ENCODE measurements at regions not wholly inside any gene's neighbourhood (a gene's known extent, or its start where the extent isn't known, plus 50 kb on each side); places are given as distances from the start of the nearest gene placed in this dataset.

DNA sequence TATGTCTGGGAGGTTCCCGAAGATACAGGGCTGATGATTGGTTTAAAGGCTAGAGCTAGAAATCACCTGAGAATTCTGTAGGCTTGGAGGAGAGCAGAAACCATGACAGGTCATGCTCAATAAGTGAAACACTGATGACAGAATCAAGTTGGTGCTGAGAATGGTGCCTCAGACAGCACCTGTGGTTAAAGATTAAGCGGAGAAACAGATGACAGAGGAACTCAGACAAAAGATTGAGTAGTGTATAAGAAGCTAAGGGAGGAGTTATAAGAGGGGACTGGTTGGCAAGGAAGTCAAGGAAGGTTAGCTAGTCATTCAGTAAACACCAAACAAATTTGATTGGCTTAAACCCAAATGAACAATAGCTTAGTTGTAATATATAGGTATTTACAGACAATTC lies 385.4 kb upstream of the CNKSR2 start:
- no TSS peak for BruUV-seq (replicated peaks)
- Mint-ChIP-seq H3K4me1 (ENCODE audit: low read depth, unreplicated experiment) (no peaks in the 10 kb centered on the region), H3K9me3 (ENCODE audit: unreplicated experiment) (peaks cover 10% of the 10 kb centered on the region), H3K27ac (ENCODE audit: unreplicated experiment) (no peak overlapping the region), H3K27me3 (ENCODE audit: insufficient read depth, unreplicated experiment) (no peaks in the 10 kb centered on the region), H3K4me3 (ENCODE audit: unreplicated experiment) (no peak overlapping the region), H3K36me3 (ENCODE audit: insufficient read depth, unreplicated experiment) (no peaks in the 10 kb centered on the region)
- Histone ChIP-seq H3K36me3 (ENCODE audit: control insufficient read depth, insufficient read depth, low read length) (no peaks in the 10 kb centered on the region), H3K9me3 (no peaks in the 10 kb centered on the region), H3K4me1 (no peaks in the 10 kb centered on the region), H3K4me3 (ENCODE audit: low read depth, low read length) (no peak overlapping the region), H3K27me3 (replicated peaks; ENCODE audit: control insufficient read depth, insufficient read depth, low read length) (no peaks in the 10 kb centered on the region)
- ChIA-PET POLR2A (no interaction called here), CTCF (no interaction called here)
- intact Hi-C loops (cut with micrococcal nuclease; ENCODE audit: unreplicated experiment) = no loop called here
- no peak for DNase-seq
- TF ChIP-seq, protein P1, sequence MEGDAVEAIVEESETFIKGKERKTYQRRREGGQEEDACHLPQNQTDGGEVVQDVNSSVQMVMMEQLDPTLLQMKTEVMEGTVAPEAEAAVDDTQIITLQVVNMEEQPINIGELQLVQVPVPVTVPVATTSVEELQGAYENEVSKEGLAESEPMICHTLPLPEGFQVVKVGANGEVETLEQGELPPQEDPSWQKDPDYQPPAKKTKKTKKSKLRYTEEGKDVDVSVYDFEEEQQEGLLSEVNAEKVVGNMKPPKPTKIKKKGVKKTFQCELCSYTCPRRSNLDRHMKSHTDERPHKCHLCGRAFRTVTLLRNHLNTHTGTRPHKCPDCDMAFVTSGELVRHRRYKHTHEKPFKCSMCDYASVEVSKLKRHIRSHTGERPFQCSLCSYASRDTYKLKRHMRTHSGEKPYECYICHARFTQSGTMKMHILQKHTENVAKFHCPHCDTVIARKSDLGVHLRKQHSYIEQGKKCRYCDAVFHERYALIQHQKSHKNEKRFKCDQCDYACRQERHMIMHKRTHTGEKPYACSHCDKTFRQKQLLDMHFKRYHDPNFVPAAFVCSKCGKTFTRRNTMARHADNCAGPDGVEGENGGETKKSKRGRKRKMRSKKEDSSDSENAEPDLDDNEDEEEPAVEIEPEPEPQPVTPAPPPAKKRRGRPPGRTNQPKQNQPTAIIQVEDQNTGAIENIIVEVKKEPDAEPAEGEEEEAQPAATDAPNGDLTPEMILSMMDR (IDR thresholded peaks at IDR 0.05; ENCODE audit: insufficient read depth in 1 of 2, low read depth in 1 of 2, low read length in 1 of 2, severe bottlenecking in 1 of 2, unreplicated experiment in 1 of 2) = no peak

DNA sequence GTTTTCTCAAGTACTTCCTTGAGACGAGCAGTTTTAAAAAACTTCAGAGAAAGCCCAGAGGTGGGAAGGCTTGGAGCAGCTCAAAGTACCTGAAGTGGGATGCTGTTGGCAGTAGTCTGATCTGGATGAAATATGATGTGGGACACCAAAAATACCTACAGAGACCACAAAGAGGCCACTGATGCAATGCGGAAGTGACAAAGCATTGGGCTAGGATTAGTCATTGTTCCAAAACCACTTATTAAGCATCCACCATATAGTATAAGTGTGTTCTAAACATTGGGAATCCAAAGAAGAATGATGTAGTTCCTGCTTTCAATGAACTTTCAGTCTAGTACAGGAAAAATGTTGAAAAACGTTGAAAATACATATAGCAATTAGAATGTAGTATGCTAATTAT lies 386.1 kb upstream of the CNKSR2 start:
- Histone ChIP-seq H3K4me3 (ENCODE audit: low read depth, low read length) (no peak overlapping the region), H3K4me1 (no peaks in the 10 kb centered on the region), H3K9me3 (no peaks in the 10 kb centered on the region), H3K27me3 (replicated peaks; ENCODE audit: control insufficient read depth, insufficient read depth, low read length) (no peaks in the 10 kb centered on the region), H3K36me3 (ENCODE audit: control insufficient read depth, insufficient read depth, low read length) (no peaks in the 10 kb centered on the region)
- TF ChIP-seq, protein P1 (IDR thresholded peaks at IDR 0.05; ENCODE audit: insufficient read depth in 1 of 2, low read depth in 1 of 2, low read length in 1 of 2, severe bottlenecking in 1 of 2, unreplicated experiment in 1 of 2) = no peak
- Mint-ChIP-seq H3K36me3 (ENCODE audit: insufficient read depth, unreplicated experiment) (no peaks in the 10 kb centered on the region), H3K4me1 (ENCODE audit: low read depth, unreplicated experiment) (no peaks in the 10 kb centered on the region), H3K27ac (ENCODE audit: unreplicated experiment) (no peak overlapping the region), H3K4me3 (ENCODE audit: unreplicated experiment) (no peak overlapping the region), H3K27me3 (ENCODE audit: insufficient read depth, unreplicated experiment) (no peaks in the 10 kb centered on the region), H3K9me3 (ENCODE audit: unreplicated experiment) (peaks cover 10% of the 10 kb centered on the region)
- DNase-seq = no peak
- ChIA-PET POLR2A (no interaction called here), CTCF (no interaction called here)
- no TSS peak for BruUV-seq (replicated peaks)
- intact Hi-C loops (cut with micrococcal nuclease; ENCODE audit: unreplicated experiment) = no loop called here

DNA sequence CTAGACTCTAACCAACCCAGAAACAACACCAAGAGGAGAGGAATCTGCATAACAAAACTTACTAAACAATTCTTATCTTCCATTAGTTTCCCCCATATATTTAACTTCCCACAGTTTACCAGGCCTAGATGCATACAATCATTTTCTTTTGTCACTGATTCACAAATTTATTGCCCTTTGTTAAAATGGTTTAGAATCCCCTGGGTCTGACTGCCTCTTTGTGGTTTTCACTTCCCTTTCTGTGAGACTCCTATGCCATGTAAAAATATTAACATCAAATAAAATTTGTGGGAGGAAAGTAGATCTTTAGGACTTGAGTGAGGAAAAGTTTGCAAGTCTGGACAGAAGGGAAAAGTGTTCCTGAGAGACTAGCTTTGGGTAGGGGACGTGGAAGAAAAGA lies 393.8 kb upstream of the CNKSR2 start:
- H3K4me1 ChIP-seq = no peaks in the 10 kb centered on the region
- Mint-ChIP-seq H3K27ac (ENCODE audit: unreplicated experiment) (no peak overlapping the region), H3K36me3 (ENCODE audit: insufficient read depth, unreplicated experiment) (no peaks in the 10 kb centered on the region), H3K27me3 (ENCODE audit: insufficient read depth, unreplicated experiment) (no peaks in the 10 kb centered on the region), H3K4me3 (ENCODE audit: unreplicated experiment) (no peak overlapping the region), H3K9me3 (ENCODE audit: unreplicated experiment) (no peaks in the 10 kb centered on the region), H3K4me1 (ENCODE audit: low read depth, unreplicated experiment) (no peaks in the 10 kb centered on the region)
- ChIA-PET CTCF (no interaction called here), POLR2A (no interaction called here)
- no peak for DNase-seq
- TF ChIP-seq, protein P1 (IDR thresholded peaks at IDR 0.05; ENCODE audit: insufficient read depth in 1 of 2, low read depth in 1 of 2, low read length in 1 of 2, severe bottlenecking in 1 of 2, unreplicated experiment in 1 of 2) = no peak
- H3K9me3 ChIP-seq = no peaks in the 10 kb centered on the region
- BruUV-seq (replicated peaks) = no TSS peak
- H3K4me3 ChIP-seq (ENCODE audit: low read depth, low read length) = no peak overlapping the region
- no peaks in the 10 kb centered on the region for H3K36me3 ChIP-seq (ENCODE audit: control insufficient read depth, insufficient read depth, low read length)
- H3K27me3 ChIP-seq (replicated peaks; ENCODE audit: control insufficient read depth, insufficient read depth, low read length) = no peaks in the 10 kb centered on the region
- intact Hi-C loops (cut with micrococcal nuclease; ENCODE audit: unreplicated experiment) = no loop called here
